SK-N-SH treated with all-trans-retinoic acid at 6 μM for 48 hours (cell line): ENCODE measurements at regions not wholly inside any gene's neighbourhood (a gene's known extent, or its start where the extent isn't known, plus 50 kb on each side); places are given as distances from the start of the nearest gene placed in this dataset.

Source experiments
- GLIS3 ChIP-seq: fragments of 250-450 bp; sonication (Bioruptor Pico); IDR thresholded peaks from 2 replicates; pipeline ENCODE4 v1.5.0; 2020; ENCODE audit warnings: mild to moderate bottlenecking, moderate library complexity
- PATZ1 ChIP-seq: fragments of 250-450 bp; sonication (Bioruptor Pico); IDR thresholded peaks from 2 replicates; pipeline ENCODE4 v1.8.0; 2020; ENCODE audit warnings: mild to moderate bottlenecking, moderate library complexity, borderline replicate concordance
- RARB ChIP-seq: fragments of 250-450 bp; sonication (Bioruptor Pico); IDR thresholded peaks from 2 replicates; pipeline ENCODE4 v1.8.0; 2021; ENCODE audit warnings: mild to moderate bottlenecking, moderate library complexity
- ZFP30 ChIP-seq: fragments of 450-650 bp; formaldehyde crosslinking; IDR thresholded peaks from 2 replicates; pipeline ENCODE4 v1.5.0; 2022; ENCODE audit warnings: mild to moderate bottlenecking, moderate library complexity
- ZNF70 ChIP-seq: fragments of 450-650 bp; formaldehyde crosslinking; IDR thresholded peaks from 2 replicates; pipeline ENCODE4 v1.5.0; 2020; ENCODE audit warnings: mild to moderate bottlenecking, moderate library complexity

- TF ChIP-seq PATZ1 (CRISPR knock-in tag) = no peak
- no peak for TF ChIP-seq ZFP30 (CRISPR knock-in tag)
- no peak for TF ChIP-seq ZNF70 (CRISPR knock-in tag)
- TF ChIP-seq GLIS3 (CRISPR knock-in tag) = no peak
- TF ChIP-seq RARB = no peak
Measured at GRCh38 chr5:115070737-115071136, 99.0 kb downstream of the TRIM36 start.
